IMR-90 (cell line): ENCODE measurements at regions not wholly inside any gene's neighbourhood (a gene's known extent, or its start where the extent isn't known, plus 50 kb on each side); places are given as distances from the start of the nearest gene placed in this dataset.
A peak's percentile ranks its signal among the peaks of the same experiment; 100 is the strongest.

ENCODE experiments used
- ATAC-seq: fragments of 200-7000 bp; cut with Tn5 transposase; 2 replicates; pipeline ENCODE4 v1.9.1; 2020; ENCODE audit warnings: low read depth, mild to moderate bottlenecking, moderate library complexity
- BruUV-seq: library from RNA; stranded (reverse); fragments of 400-500 nt; replicated peaks from 2 replicates; lab custom pipeline; 2021; lab: Mats Ljungman, UMichigan
- CTCF ChIA-PET: fragments of 300-600 bp; formaldehyde crosslinking; extraction: SDS; loops from one replicate; lab custom pipeline; 2021; ENCODE audit warnings: antibody characterized with exemption; lab: Yijun Ruan, JAX
- POLR2A ChIA-PET: fragments of 300-600 bp; sonication (Branson Sonifier 250); formaldehyde crosslinking; loops from one replicate; lab custom pipeline; 2022; ENCODE audit warnings: antibody characterized with exemption; ENCODE audit not compliant: unreplicated experiment; lab: Charles Lee
- DNase-seq: peaks from one replicate; pipeline ENCODE4 v3.0.0; 2013
- H2AFZ ChIP-seq: replicated peaks from 2 replicates; pipeline ENCODE3; 2013; ENCODE audit warnings: low read length, mild to moderate bottlenecking; ENCODE audit not compliant: poor library complexity
- H2AK5ac ChIP-seq: 2 replicates; pipeline ENCODE4 v1.6.1; 2013; ENCODE audit warnings: low read depth, low read length, inconsistent platforms
- H2AK9ac ChIP-seq: replicated peaks from 2 replicates; pipeline ENCODE3; 2013; ENCODE audit warnings: mild to moderate bottlenecking, low read depth, low read length, moderate library complexity; ENCODE audit not compliant: poor library complexity
- H2BK120ac ChIP-seq: 2 replicates; pipeline ENCODE4 v1.6.1; 2013; ENCODE audit warnings: low read depth, low read length, inconsistent platforms
- H2BK15ac ChIP-seq: 3 replicates; pipeline ENCODE4 v1.6.1; 2013; ENCODE audit warnings: low read depth, low read length, inconsistent platforms
- H2BK20ac ChIP-seq: 2 replicates; pipeline ENCODE4 v1.6.1; 2013; ENCODE audit warnings: low read depth, mild to moderate bottlenecking, inconsistent platforms, low read length, moderate library complexity
- H2BK5ac ChIP-seq: 2 replicates; pipeline ENCODE4 v1.6.1; 2013; ENCODE audit warnings: mild to moderate bottlenecking, low read depth, low read length, inconsistent platforms; ENCODE audit not compliant: poor library complexity, severe bottlenecking
- H3K14ac ChIP-seq: replicated peaks from 2 replicates; pipeline ENCODE4 v1.6.1; 2013; ENCODE audit warnings: low read depth, low read length, inconsistent platforms
- H3K18ac ChIP-seq: 2 replicates; pipeline ENCODE4 v1.6.1; 2013; ENCODE audit warnings: low read depth, low read length, control low read depth
- H3K23ac ChIP-seq: 2 replicates; pipeline ENCODE4 v1.6.1; 2013; ENCODE audit warnings: low read depth, low read length, inconsistent platforms
- H3K27ac ChIP-seq: 2 replicates; pipeline ENCODE4 v1.5.1; 2013; ENCODE audit warnings: mild to moderate bottlenecking, control low read depth, low read length; ENCODE audit not compliant: insufficient read depth
- H3K27me3 ChIP-seq: 2 replicates; pipeline ENCODE4 v1.6.1; 2013; ENCODE audit warnings: low read length; ENCODE audit not compliant: control insufficient read depth, insufficient read depth
- H3K36me3 ChIP-seq: 2 replicates; pipeline ENCODE4 v1.6.1; 2013; ENCODE audit warnings: low read length, mixed read lengths; ENCODE audit not compliant: control insufficient read depth, insufficient read depth
- H3K4ac ChIP-seq: 2 replicates; pipeline ENCODE4 v1.6.1; 2013; ENCODE audit warnings: low read depth, low read length, inconsistent platforms
- H3K4me1 ChIP-seq: 2 replicates; pipeline ENCODE4 v1.6.1; 2013; ENCODE audit warnings: low read length, mixed read lengths; ENCODE audit not compliant: control insufficient read depth, insufficient read depth
- H3K4me2 ChIP-seq: 2 replicates; pipeline ENCODE4 v1.6.1; 2013; ENCODE audit warnings: low read depth, mild to moderate bottlenecking, control low read depth, low read length, moderate library complexity
- H3K4me3 ChIP-seq: 2 replicates; pipeline ENCODE4 v1.5.1; 2013; ENCODE audit warnings: low read depth, mild to moderate bottlenecking, control low read depth, low read length, moderate library complexity; ENCODE audit not compliant: insufficient read depth
- H3K56ac ChIP-seq: 2 replicates; pipeline ENCODE4 v1.6.1; 2013; ENCODE audit warnings: low read length, inconsistent platforms; ENCODE audit not compliant: insufficient read depth; ENCODE audit errors: extremely low read depth
- H3K79me1 ChIP-seq, 2 experiments: 2 replicates each; pipeline ENCODE4 v1.6.1; 2013; ENCODE audit warnings: low read length in 2 of 2, inconsistent platforms in 1 of 2, low read depth in 1 of 2
- H3K9ac ChIP-seq: 2 replicates; pipeline ENCODE4 v1.6.1; 2013; ENCODE audit warnings: low read depth, low read length, control low read depth
- H3K9me1 ChIP-seq: 2 replicates; pipeline ENCODE4 v1.6.1; 2013; ENCODE audit warnings: low read length, inconsistent platforms; ENCODE audit not compliant: insufficient read depth
- H3K9me3 ChIP-seq: 2 replicates; pipeline ENCODE4 v1.6.1; 2013; ENCODE audit warnings: low read length; ENCODE audit not compliant: control insufficient read depth, insufficient read depth
- H4K20me1 ChIP-seq: 2 replicates; pipeline ENCODE4 v1.6.1; 2013; ENCODE audit warnings: low read length, inconsistent platforms; ENCODE audit not compliant: insufficient read depth
- H4K5ac ChIP-seq: 2 replicates; pipeline ENCODE4 v1.6.1; 2013; ENCODE audit warnings: mild to moderate bottlenecking, low read depth, low read length, control low read depth
- H4K8ac ChIP-seq, 2 experiments: 2 replicates each; pipeline ENCODE4 v1.6.1; 2013; ENCODE audit warnings: low read depth in 2 of 2, low read length in 2 of 2, control low read depth in 1 of 2, inconsistent platforms in 1 of 2
- H4K91ac ChIP-seq: 2 replicates; pipeline ENCODE4 v1.6.1; 2013; ENCODE audit warnings: low read depth, low read length, inconsistent platforms; ENCODE audit not compliant: insufficient read depth
- BHLHE40 ChIP-seq: fragments of 150-350 bp; IDR thresholded peaks from 2 replicates; pipeline ENCODE4 v1.6.1; 2016; ENCODE audit warnings: mild to moderate bottlenecking, low read depth, low read length
- CEBPB ChIP-seq: IDR thresholded peaks from 2 replicates; pipeline ENCODE4 v1.6.1; 2012; ENCODE audit warnings: low read depth, low read length, improper control_type of control experiment
- CHD1 ChIP-seq: IDR thresholded peaks from 2 replicates; pipeline ENCODE4 v1.6.1; 2012; ENCODE audit warnings: low read depth, low read length, improper control_type of control experiment
- MAFK ChIP-seq: IDR thresholded peaks from 2 replicates; pipeline ENCODE4 v1.6.1; 2012; ENCODE audit warnings: low read depth, low read length, improper control_type of control experiment
- MAZ ChIP-seq: IDR thresholded peaks from 2 replicates; pipeline ENCODE4 v1.6.1; 2012; ENCODE audit warnings: low read depth, mild to moderate bottlenecking, low read length, improper control_type of control experiment, moderate library complexity, borderline replicate concordance
- MXI1 ChIP-seq: IDR thresholded peaks from 2 replicates; pipeline ENCODE4 v1.6.1; 2012; ENCODE audit warnings: low read depth, mild to moderate bottlenecking, low read length, moderate library complexity, borderline replicate concordance
- NFE2L2 ChIP-seq: fragments of 150-350 bp; IDR thresholded peaks from 2 replicates; pipeline ENCODE4 v1.6.1; 2016; ENCODE audit warnings: low read depth, mild to moderate bottlenecking, low read length
- POLR2A ChIP-seq: IDR thresholded peaks from 2 replicates; pipeline ENCODE4 v1.6.1; 2012; ENCODE audit warnings: mild to moderate bottlenecking, low read depth, low read length
- RAD21 ChIP-seq: IDR thresholded peaks from 2 replicates; pipeline ENCODE4 v1.6.1; 2012; ENCODE audit warnings: low read length, improper control_type of control experiment
- RCOR1 ChIP-seq: IDR thresholded peaks from 2 replicates; pipeline ENCODE4 v1.6.1; 2012; ENCODE audit warnings: mild to moderate bottlenecking, low read length, improper control_type of control experiment; ENCODE audit not compliant: insufficient replicate concordance
- RFX5 ChIP-seq: IDR thresholded peaks from 2 replicates; pipeline ENCODE4 v1.8.0; 2012; ENCODE audit warnings: low read depth, mild to moderate bottlenecking, low read length, moderate library complexity
- SMC3 ChIP-seq: fragments of 150-350 bp; IDR thresholded peaks from 2 replicates; pipeline ENCODE4 v1.6.1; 2016; ENCODE audit warnings: low read depth, mild to moderate bottlenecking, antibody characterized with exemption, low read length, moderate library complexity
- WGBS, 2 experiments: methylation state at CpG; one replicate each; pipeline versions ENCODE4 v1.1.5 to v1.1.7; 2013; ENCODE audit warnings: missing lambda C conversion rate in 2 of 2; ENCODE audit not compliant: insufficient read length in 1 of 2; ENCODE audit errors: extremely low coverage in 2 of 2; 5-methylcytosine and 5-hydroxymethylcytosine counted together
- dilution Hi-C: fragments of 300-500 bp; cut with HindIII; formaldehyde crosslinking; loops from one replicate; pipeline ENCODE4 v1.14.3; 2018; ENCODE audit warnings: low sequenced_read_pairs; ENCODE audit not compliant: unreplicated experiment
- in situ Hi-C: fragments of 300-500 bp; cut with MboI; formaldehyde crosslinking; loops from 3 replicates; pipeline ENCODE4 v1.14.3; 2019; ENCODE audit warnings: low sequenced_read_pairs, inconsistent platforms, mixed read lengths
- intact Hi-C: fragments of 100-400 bp; cut with micrococcal nuclease; formaldehyde crosslinking; loops from 2 replicates; pipeline ENCODE4 v1.10.0; 2022
- TF ChIP-seq, protein P1 (sequence below): conservative IDR thresholded peaks from 2 replicates; pipeline ENCODE4 v1.5.1; 2012; ENCODE audit warnings: mild to moderate bottlenecking, low read depth, low read length, improper control_type of control experiment
- TF ChIP-seq, protein P2 (sequence below): fragments of 150-350 bp; IDR thresholded peaks from 2 replicates; pipeline ENCODE4 v1.6.1; 2017; ENCODE audit warnings: mild to moderate bottlenecking, antibody characterized with exemption, low read length, low read depth
- TF ChIP-seq, protein P3 (sequence below): fragments of 150-350 bp; IDR thresholded peaks from 2 replicates; pipeline ENCODE4 v1.6.1; 2016; ENCODE audit warnings: low read depth, mild to moderate bottlenecking, low read length, moderate library complexity, borderline replicate concordance

DNA sequence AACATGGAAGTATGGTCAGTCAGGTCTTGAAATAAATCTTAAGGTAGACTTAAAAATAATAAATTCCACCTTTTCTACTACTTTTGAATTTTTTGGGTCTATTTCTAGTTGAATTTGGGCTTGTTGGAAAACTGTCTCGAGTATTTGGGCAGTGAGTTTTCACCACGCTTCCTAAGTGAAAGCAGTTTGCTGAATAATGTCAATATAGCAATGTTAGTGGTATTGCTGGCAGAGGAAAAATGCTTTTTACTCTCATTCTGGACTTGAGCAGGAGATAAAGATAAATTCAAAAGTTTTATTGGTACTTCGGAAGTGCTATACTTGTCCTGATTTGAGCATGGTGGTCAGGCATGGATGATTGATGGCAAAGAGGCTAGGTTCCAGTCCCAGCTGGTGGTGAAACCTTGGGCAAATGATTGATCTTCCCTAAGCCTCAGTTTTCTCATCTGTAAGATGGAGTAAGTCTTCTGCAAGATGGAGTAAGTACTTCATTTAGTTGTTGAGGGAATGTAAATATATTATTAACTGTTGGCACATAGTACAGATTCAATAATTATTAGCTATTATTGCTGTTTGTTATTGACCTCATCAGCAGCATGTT lies 503.5 kb upstream of the ZEB2 start:
- Histone ChIP-seq H3K9me1 (no peaks in the 10 kb centered on the region), H3K4me2 (peak overlapping the region; percentile 32; the same call in 1 of the 2 replicates), H4K8ac (peak overlapping the region; percentile 38 to 60; a peak in 3 of 4 replicates), H2BK20ac (peak overlapping the region; percentile 88; the same call in 1 of the 2 replicates), H3K27me3 (no peaks in the 10 kb centered on the region), H3K56ac (0 out of 2 replicates have a peak overlapping the region, but pooled peaks have one; percentile 14), H2AFZ (peak overlapping the region; percentile 44), H3K18ac (peak overlapping the region; percentile 98), H2AK5ac (peak overlapping the region; percentile 65; the same call in 1 of the 2 replicates), H4K5ac (peak overlapping the region; percentile 90), H2BK5ac (peak overlapping the region; percentile 57), H3K27ac (peak overlapping the region; percentile 62; the same call in 1 of the 2 replicates), H3K9ac (no peak overlapping the region), H3K14ac (peak overlapping the region; percentile 64), H4K20me1 (no peaks in the 10 kb centered on the region), H3K23ac (no peak overlapping the region; the same call in 1 of the 2 replicates), H3K4ac (peak overlapping the region; percentile 76), H3K4me1 (peaks cover 11% of the 10 kb centered on the region), H3K79me1 (no peaks in the 10 kb centered on the region), H2BK15ac (peak overlapping the region; percentile 93; the same call in 2 of the 3 replicates), H3K4me3 (no peak overlapping the region), H2BK120ac (peak overlapping the region; percentile 70; the same call in 1 of the 2 replicates), H4K91ac (peak overlapping the region; percentile 83), H3K36me3 (no peaks in the 10 kb centered on the region), H2AK9ac (no peak overlapping the region), H3K9me3 (no peaks in the 10 kb centered on the region)
- DNase-seq (no peak), ATAC-seq (no peak; the same call in 1 of the 2 replicates)
- POLR2A ChIA-PET: interaction anchor here (1.4 kb wide), 1 partner anchor 17 kb away, joined by 19 read pairs; no protein-coding TSS in a partner anchor
- dilution Hi-C loops (no loop called here), intact Hi-C loops (loop anchor here (5.0 to 10.0 kb wide), 2 partner anchors 506 to 731 kb away; no protein-coding TSS in a partner anchor), in situ Hi-C loops (no loop called here)
- TF ChIP-seq POLR2A (no peak), SMC3 (no peak), RAD21 (no peak), MAZ (no peak), CEBPB (no peak), MAFK (no peak), NFE2L2 (no peak), RCOR1 (no peak), BHLHE40 (no peak), RFX5 (no peak), MXI1 (no peak), CHD1 (no peak)
- TF ChIP-seq, protein P1, sequence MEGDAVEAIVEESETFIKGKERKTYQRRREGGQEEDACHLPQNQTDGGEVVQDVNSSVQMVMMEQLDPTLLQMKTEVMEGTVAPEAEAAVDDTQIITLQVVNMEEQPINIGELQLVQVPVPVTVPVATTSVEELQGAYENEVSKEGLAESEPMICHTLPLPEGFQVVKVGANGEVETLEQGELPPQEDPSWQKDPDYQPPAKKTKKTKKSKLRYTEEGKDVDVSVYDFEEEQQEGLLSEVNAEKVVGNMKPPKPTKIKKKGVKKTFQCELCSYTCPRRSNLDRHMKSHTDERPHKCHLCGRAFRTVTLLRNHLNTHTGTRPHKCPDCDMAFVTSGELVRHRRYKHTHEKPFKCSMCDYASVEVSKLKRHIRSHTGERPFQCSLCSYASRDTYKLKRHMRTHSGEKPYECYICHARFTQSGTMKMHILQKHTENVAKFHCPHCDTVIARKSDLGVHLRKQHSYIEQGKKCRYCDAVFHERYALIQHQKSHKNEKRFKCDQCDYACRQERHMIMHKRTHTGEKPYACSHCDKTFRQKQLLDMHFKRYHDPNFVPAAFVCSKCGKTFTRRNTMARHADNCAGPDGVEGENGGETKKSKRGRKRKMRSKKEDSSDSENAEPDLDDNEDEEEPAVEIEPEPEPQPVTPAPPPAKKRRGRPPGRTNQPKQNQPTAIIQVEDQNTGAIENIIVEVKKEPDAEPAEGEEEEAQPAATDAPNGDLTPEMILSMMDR: no peak
- TF ChIP-seq, protein P2, sequence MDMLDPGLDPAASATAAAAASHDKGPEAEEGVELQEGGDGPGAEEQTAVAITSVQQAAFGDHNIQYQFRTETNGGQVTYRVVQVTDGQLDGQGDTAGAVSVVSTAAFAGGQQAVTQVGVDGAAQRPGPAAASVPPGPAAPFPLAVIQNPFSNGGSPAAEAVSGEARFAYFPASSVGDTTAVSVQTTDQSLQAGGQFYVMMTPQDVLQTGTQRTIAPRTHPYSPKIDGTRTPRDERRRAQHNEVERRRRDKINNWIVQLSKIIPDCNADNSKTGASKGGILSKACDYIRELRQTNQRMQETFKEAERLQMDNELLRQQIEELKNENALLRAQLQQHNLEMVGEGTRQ: no peak
- TF ChIP-seq, protein P3, sequence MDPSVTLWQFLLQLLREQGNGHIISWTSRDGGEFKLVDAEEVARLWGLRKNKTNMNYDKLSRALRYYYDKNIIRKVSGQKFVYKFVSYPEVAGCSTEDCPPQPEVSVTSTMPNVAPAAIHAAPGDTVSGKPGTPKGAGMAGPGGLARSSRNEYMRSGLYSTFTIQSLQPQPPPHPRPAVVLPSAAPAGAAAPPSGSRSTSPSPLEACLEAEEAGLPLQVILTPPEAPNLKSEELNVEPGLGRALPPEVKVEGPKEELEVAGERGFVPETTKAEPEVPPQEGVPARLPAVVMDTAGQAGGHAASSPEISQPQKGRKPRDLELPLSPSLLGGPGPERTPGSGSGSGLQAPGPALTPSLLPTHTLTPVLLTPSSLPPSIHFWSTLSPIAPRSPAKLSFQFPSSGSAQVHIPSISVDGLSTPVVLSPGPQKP: no peak
- CTCF ChIA-PET: no interaction called here
- WGBS, 2 experiments: 90% methylated on average over 2 of the region's 3 CpGs; no CpG with 5 or more reads in 1 of the 2 experiments
- BruUV-seq: no TSS peak
